HCT116 (cell line): ENCODE measurements at regions not wholly inside any gene's neighbourhood (a gene's known extent, or its start where the extent isn't known, plus 50 kb on each side); places are given as distances from the start of the nearest gene placed in this dataset.

Experiments
- ATAC-seq: fragments of 200-7000 bp; cut with Tn5 transposase; 2 replicates; pipeline ENCODE4 v1.9.1; 2020; ENCODE audit warnings: mild to moderate bottlenecking, moderate library complexity
- BruUV-seq: library from RNA; stranded (reverse); fragments of 400-500 nt; replicated peaks from 2 replicates; lab custom pipeline; 2021; lab: Mats Ljungman, UMichigan
- CTCF ChIA-PET: fragments of 300-600 bp; sonication (Branson Sonifier 250); formaldehyde crosslinking; loops from one replicate; lab custom pipeline; 2021; ENCODE audit warnings: antibody characterized with exemption; lab: Charles Lee
- POLR2A ChIA-PET: fragments of 300-600, 350-600 bp; sonication (Branson Sonifier 250); formaldehyde crosslinking; loops from one replicate; lab custom pipeline; 2021; ENCODE audit warnings: antibody characterized with exemption; lab: Charles Lee
- RAD21 ChIA-PET, 2 experiments: fragments of 300-600 bp; sonication (Branson Sonifier 250); formaldehyde crosslinking; loops; one replicate each; lab custom pipeline; 2023; ENCODE audit warnings: low total read pairs in 2 of 2; ENCODE audit not compliant: uncharacterized antibody in 2 of 2, unreplicated experiment in 2 of 2, low non-redundant PET in 1 of 2; lab: Charles Lee
- DNase-seq: peaks from one replicate; pipeline ENCODE4 v3.0.0-alpha.2; 2010; ENCODE audit warnings: low read depth, low spot score
- H2AFZ ChIP-seq: fragments of 200-600 bp; shearing (Covaris generic), sonication (generic); 2 replicates; pipeline ENCODE4 v1.6.1; 2017; ENCODE audit warnings: low read depth, mixed run types, mixed read lengths, antibody characterized with exemption, low read length; ENCODE audit not compliant: poor library complexity, severe bottlenecking
- H3K27ac ChIP-seq: 2 replicates; pipeline ENCODE4 v1.5.1; 2012; ENCODE audit warnings: low read depth, low read length
- H3K27me3 ChIP-seq: fragments of 200-600 bp; sonication (generic); 2 replicates; pipeline ENCODE4 v1.6.1; 2016; ENCODE audit warnings: mixed run types, low read length, mixed read lengths; ENCODE audit not compliant: insufficient read depth
- H3K36me3 ChIP-seq, 2 experiments: fragments of 200-500 bp in 1 of 2; fragments of 200-600 bp in 1 of 2; sonication (Bioruptor generic) in 1 of 2; sonication (generic) in 1 of 2; 2 replicates each; pipeline versions ENCODE4 v1.5.1 to v1.6.1; 2014 to 2016; ENCODE audit warnings: low read length in 2 of 2, inconsistent platforms in 1 of 2, mixed read lengths in 1 of 2, mixed run types in 1 of 2; ENCODE audit not compliant: insufficient read depth in 2 of 2, control insufficient read depth in 1 of 2
- H3K4me1 ChIP-seq, 2 experiments: fragments of 200-600 bp in 1 of 2; sonication (generic) in 1 of 2; 2 replicates each; pipeline versions ENCODE4 v1.5.1 to v1.6.1; 2012 to 2017; ENCODE audit warnings: low read length in 2 of 2, inconsistent platforms in 1 of 2, mild to moderate bottlenecking in 1 of 2, mixed read lengths in 1 of 2, mixed run types in 1 of 2, moderate library complexity in 1 of 2; ENCODE audit not compliant: insufficient read depth in 2 of 2, control insufficient read depth in 1 of 2
- H3K4me2 ChIP-seq: fragments of 200-600 bp; sonication (generic); 2 replicates; pipeline ENCODE4 v1.6.1; 2017; ENCODE audit warnings: mixed run types, low read length, mixed read lengths
- H3K4me3 ChIP-seq, 2 experiments: fragments of 200-600 bp in 1 of 2; sonication (generic) in 1 of 2; replicated peaks in 1 of 2; 2 replicates each; pipeline ENCODE4 v1.5.1; 2011 to 2016; ENCODE audit warnings: low read length in 2 of 2, control low read depth in 1 of 2, low read depth in 1 of 2, mild to moderate bottlenecking in 1 of 2, mixed read lengths in 1 of 2, mixed run types in 1 of 2
- H3K79me2 ChIP-seq: fragments of 200-600 bp; sonication (generic); 2 replicates; pipeline ENCODE4 v1.6.1; 2017; ENCODE audit warnings: mild to moderate bottlenecking, mixed run types, low read length, moderate library complexity, mixed read lengths; ENCODE audit not compliant: insufficient read depth
- H3K9ac ChIP-seq: fragments of 200-600 bp; sonication (generic); 2 replicates; pipeline ENCODE4 v1.6.1; 2016; ENCODE audit warnings: low read length, mixed read lengths
- H3K9me2 ChIP-seq: fragments of 200-600 bp; sonication (generic), shearing (Covaris generic); 2 replicates; pipeline ENCODE4 v1.6.1; 2017; ENCODE audit warnings: mixed run types, mild to moderate bottlenecking, moderate library complexity; ENCODE audit not compliant: insufficient read depth
- H3K9me3 ChIP-seq, 2 experiments: fragments of 200-500 bp in 1 of 2; fragments of 200-600 bp in 1 of 2; sonication (Bioruptor generic) in 1 of 2; sonication (generic) in 1 of 2; 2 replicates each; pipeline ENCODE4 v1.6.1; 2014 to 2017; ENCODE audit warnings: low read length in 2 of 2, mixed read lengths in 2 of 2, inconsistent platforms in 1 of 2, low read depth in 1 of 2, mild to moderate bottlenecking in 1 of 2, mixed run types in 1 of 2, moderate library complexity in 1 of 2; ENCODE audit not compliant: control insufficient read depth in 1 of 2, insufficient read depth in 1 of 2
- H4K20me1 ChIP-seq: fragments of 200-600 bp; sonication (generic), shearing (Covaris generic); 2 replicates; pipeline ENCODE4 v1.6.1; 2017; ENCODE audit warnings: mixed run types, mild to moderate bottlenecking, moderate library complexity; ENCODE audit not compliant: insufficient read depth
- ATF3 ChIP-seq: IDR thresholded peaks from 2 replicates; pipeline ENCODE4 v1.6.1; 2012
- ELF1 ChIP-seq: IDR thresholded peaks from 2 replicates; pipeline ENCODE4 v1.6.1; 2012; ENCODE audit warnings: low read depth, borderline replicate concordance
- EZH2phosphoT487 ChIP-seq: fragments of 200-600 bp; IDR thresholded peaks from 2 replicates; pipeline ENCODE4 v1.6.1; 2018; ENCODE audit warnings: antibody characterized with exemption, borderline replicate concordance
- FOSL1 ChIP-seq: IDR thresholded peaks from 2 replicates; pipeline ENCODE4 v1.6.1; 2012; ENCODE audit warnings: low read depth
- POLR2AphosphoS5 ChIP-seq: IDR thresholded peaks from 2 replicates; pipeline ENCODE4 v1.6.1; 2011; ENCODE audit warnings: mild to moderate bottlenecking, low read depth, low read length, moderate library complexity
- TCF7L2 ChIP-seq: IDR thresholded peaks from 2 replicates; pipeline ENCODE4 v1.7.0; 2011; ENCODE audit warnings: borderline replicate concordance, inconsistent platforms; ENCODE audit not compliant: insufficient read depth, insufficient read length; ENCODE audit errors: extremely low read depth
- ZBTB33 ChIP-seq: IDR thresholded peaks from 2 replicates; pipeline ENCODE4 v1.6.1; 2011; ENCODE audit warnings: mild to moderate bottlenecking, low read length, moderate library complexity; ENCODE audit not compliant: insufficient replicate concordance; ENCODE audit errors: extremely low read depth
- ZFX ChIP-seq: fragments of 450-650 bp; IDR thresholded peaks from 2 replicates; pipeline ENCODE4 v1.6.1; 2017
- intact Hi-C: fragments of 100-400 bp; cut with micrococcal nuclease; formaldehyde crosslinking; loops from 2 replicates; pipeline ENCODE4 v1.10.0; 2022

GRCh38 chr2:83971547-83971946, 487.5 kb downstream of the SUCLG1 start:
- no peak overlapping the region for H3K27ac ChIP-seq
- H3K9ac ChIP-seq = no peak overlapping the region
- intact Hi-C loops = no loop called here
- ChIA-PET RAD21 (no interaction called here), CTCF (interaction anchor here (1.3 kb wide), 1 partner anchor 331 kb away, joined by 4 read pairs; no protein-coding TSS in a partner anchor), POLR2A (no interaction called here)
- no peaks in the 10 kb centered on the region for H4K20me1 ChIP-seq
- H3K4me2 ChIP-seq = no peak overlapping the region
- H3K9me3 ChIP-seq = no peaks in the 10 kb centered on the region
- H3K4me3 ChIP-seq = no peak overlapping the region
- DNase-seq (no peak), ATAC-seq (no peak)
- no peaks in the 10 kb centered on the region for H3K27me3 ChIP-seq
- no peaks in the 10 kb centered on the region for H3K9me2 ChIP-seq
- H3K4me1 ChIP-seq = no peaks in the 10 kb centered on the region
- no TSS peak for BruUV-seq
- H3K36me3 ChIP-seq = no peaks in the 10 kb centered on the region
- no peak for TF ChIP-seq ATF3
- no peak for TF ChIP-seq ZBTB33
- TF ChIP-seq TCF7L2 = no peak
- no peak for TF ChIP-seq ZFX
- no peak for TF ChIP-seq POLR2AphosphoS5
- TF ChIP-seq EZH2phosphoT487 = no peak
- no peak for TF ChIP-seq FOSL1
- TF ChIP-seq ELF1 = no peak
- H3K79me2 ChIP-seq = no peaks in the 10 kb centered on the region
- H2AFZ ChIP-seq = no peak overlapping the region
